GM12878 (cell line): ENCODE measurements at regions not wholly inside any gene's neighbourhood (a gene's known extent, or its start where the extent isn't known, plus 50 kb on each side); places are given as distances from the start of the nearest gene placed in this dataset.

Source experiments
- ATAC-seq: fragments of 200-7000 bp; cut with Tn5 transposase; 3 replicates; pipeline ENCODE4 v1.9.1; 2020; ENCODE audit warnings: mild to moderate bottlenecking, moderate library complexity
- BruUV-seq: library from RNA; stranded (reverse); fragments of 400-500 nt; replicated peaks from 2 replicates; lab custom pipeline; 2021; lab: Mats Ljungman, UMichigan
- CTCF ChIA-PET: fragments of 300-600 bp; sonication (Branson Sonifier 250); formaldehyde crosslinking; extraction: SDS; loops from one replicate; lab custom pipeline; 2021; ENCODE audit warnings: inconsistent platforms; lab: Yijun Ruan, JAX
- POLR2A ChIA-PET: fragments of 350-600 bp; formaldehyde crosslinking; extraction: SDS; loops from one replicate; lab custom pipeline; 2021; ENCODE audit warnings: inconsistent platforms; lab: Charles Lee
- RAD21 ChIA-PET: fragments of 300-600 bp; sonication (Branson Sonifier 250); formaldehyde crosslinking; loops from one replicate; lab custom pipeline; 2023; ENCODE audit warnings: antibody characterized with exemption; ENCODE audit not compliant: unreplicated experiment; lab: Charles Lee
- SMC1A ChIA-PET: fragments of 300-600 bp; sonication (Branson Sonifier 250); formaldehyde crosslinking; loops from one replicate; lab custom pipeline; 2023; ENCODE audit not compliant: unreplicated experiment, uncharacterized antibody; lab: Charles Lee
- DNase-seq: peaks from one replicate; pipeline ENCODE4 v3.0.0-alpha.2; 2011; ENCODE audit warnings: low read depth, low spot score
- FAIRE-seq: peaks from 3 replicates; lab custom pipeline; 2011; peaks lifted over from hg19 to GRCh38; lab: Jason Lieb, UNC
- H2AFZ ChIP-seq: 2 replicates; pipeline ENCODE4 v1.6.0; 2011; ENCODE audit warnings: low read depth, low read length, control low read depth; ENCODE audit not compliant: control insufficient read depth
- H3K27ac ChIP-seq: 2 replicates; pipeline ENCODE4 v1.5.1; 2011; ENCODE audit warnings: control low read depth; ENCODE audit not compliant: control insufficient read depth, insufficient read depth
- H3K27me3 ChIP-seq, 2 experiments: replicated peaks in 1 of 2; 2 replicates each; pipeline versions ENCODE4 v1.6.0 to v1.6.1; 2011; ENCODE audit warnings: low read length in 1 of 2; ENCODE audit not compliant: control insufficient read depth in 2 of 2, insufficient read depth in 2 of 2
- H3K36me3 ChIP-seq, 2 experiments: 2 replicates each; pipeline ENCODE4 v1.5.1; 2011; ENCODE audit warnings: low read length in 1 of 2; ENCODE audit not compliant: control insufficient read depth in 2 of 2, insufficient read depth in 2 of 2
- H3K4me1 ChIP-seq: 2 replicates; pipeline ENCODE4 v1.6.1; 2011; ENCODE audit warnings: mild to moderate bottlenecking, low read length, moderate library complexity, mixed read lengths; ENCODE audit not compliant: control insufficient read depth, insufficient read depth
- H3K4me2 ChIP-seq: 2 replicates; pipeline ENCODE4 v1.6.0; 2011; ENCODE audit warnings: control low read depth; ENCODE audit not compliant: control insufficient read depth, insufficient read depth
- H3K4me3 ChIP-seq: fragments of 200-600 bp; sonication (generic); 2 replicates; pipeline ENCODE4 v1.5.1; 2016
- H3K79me2 ChIP-seq: 2 replicates; pipeline ENCODE4 v1.6.0; 2011; ENCODE audit warnings: low read length; ENCODE audit not compliant: control insufficient read depth, insufficient read depth
- H3K9ac ChIP-seq: 2 replicates; pipeline ENCODE4 v1.8.0; 2011; ENCODE audit warnings: low read length, control low read depth, mixed read lengths; ENCODE audit not compliant: control insufficient read depth, insufficient read depth
- H3K9me3 ChIP-seq: replicated peaks from 3 replicates; pipeline ENCODE4 v1.5.1; 2011; ENCODE audit warnings: mild to moderate bottlenecking, low read length; ENCODE audit not compliant: control insufficient read depth, insufficient read depth
- H4K20me1 ChIP-seq: 2 replicates; pipeline ENCODE4 v1.6.0; 2011; ENCODE audit not compliant: control insufficient read depth, insufficient read depth
- BCLAF1 ChIP-seq: fragments of 450-650 bp; IDR thresholded peaks from 2 replicates; pipeline ENCODE4 v1.6.1; 2017; ENCODE audit warnings: antibody characterized with exemption, mild to moderate bottlenecking, moderate library complexity
- CBX3 ChIP-seq: fragments of 200-600 bp; sonication (generic); IDR thresholded peaks from 2 replicates; pipeline ENCODE4 v1.6.1; 2016; ENCODE audit warnings: low read depth, borderline replicate concordance
- DPF2 ChIP-seq: fragments of 450-650 bp; IDR thresholded peaks from 2 replicates; pipeline ENCODE4 v1.6.1; 2017; ENCODE audit warnings: mild to moderate bottlenecking
- E2F8 ChIP-seq: fragments of 450-650 bp; IDR thresholded peaks from 2 replicates; pipeline ENCODE4 v1.6.1; 2018; ENCODE audit warnings: mild to moderate bottlenecking, low read depth, moderate library complexity; ENCODE audit not compliant: partially characterized antibody
- EP300 ChIP-seq, 2 experiments: fragments of 150-350 bp in 1 of 2; IDR thresholded peaks; 2 replicates each; pipeline ENCODE4 v1.6.1; 2011 to 2012; ENCODE audit warnings: low read depth in 2 of 2, low read length in 2 of 2, borderline replicate concordance in 1 of 2, improper control_type of control experiment in 1 of 2, inconsistent platforms in 1 of 2; ENCODE audit not compliant: control insufficient read depth in 1 of 2
- HCFC1 ChIP-seq: fragments of 150-350 bp; IDR thresholded peaks from 2 replicates; pipeline ENCODE4 v1.6.1; 2014; ENCODE audit warnings: low read length
- LARP7 ChIP-seq: fragments of 450-650 bp; IDR thresholded peaks from 2 replicates; pipeline ENCODE4 v1.6.1; 2017; ENCODE audit warnings: mild to moderate bottlenecking
- NFXL1 ChIP-seq: fragments of 450-650 bp; IDR thresholded peaks from 2 replicates; pipeline ENCODE4 v1.6.1; 2017; ENCODE audit warnings: antibody characterized with exemption, mild to moderate bottlenecking, borderline replicate concordance
- NFYA ChIP-seq: IDR thresholded peaks from 2 replicates; pipeline ENCODE4 v1.6.1; 2011; ENCODE audit warnings: low read depth, mild to moderate bottlenecking, low read length, improper control_type of control experiment, borderline replicate concordance
- NR2F1 ChIP-seq: fragments of 450-650 bp; conservative IDR thresholded peaks from 2 replicates; pipeline ENCODE4 v1.6.1; 2017; ENCODE audit warnings: mild to moderate bottlenecking
- SKIL ChIP-seq: fragments of 450-650 bp; IDR thresholded peaks from 2 replicates; pipeline ENCODE4 v1.6.1; 2017; ENCODE audit warnings: mild to moderate bottlenecking, low read depth, inconsistent platforms; ENCODE audit not compliant: poor library complexity, severe bottlenecking
- SMAD1 ChIP-seq: fragments of 450-650 bp; IDR thresholded peaks from 2 replicates; pipeline ENCODE4 v1.6.1; 2018; ENCODE audit warnings: mild to moderate bottlenecking, low read depth; ENCODE audit not compliant: partially characterized antibody
- ZBTB33 ChIP-seq: fragments of 450-650 bp; IDR thresholded peaks from 2 replicates; pipeline ENCODE4 v1.6.1; 2017; ENCODE audit warnings: mild to moderate bottlenecking
- WGBS: methylation state at CpG from one replicate; pipeline ENCODE4 v1.1.6; 2016; ENCODE audit warnings: low lambda C conversion rate; ENCODE audit not compliant: insufficient replicate concordance, insufficient coverage; ENCODE audit errors: missing lambda C conversion rate; 5-methylcytosine and 5-hydroxymethylcytosine counted together
- in situ Hi-C: fragments of 300-500 bp; cut with MboI; formaldehyde crosslinking; loops from 9 replicates; pipeline ENCODE4 v1.14.3; 2018; ENCODE audit warnings: mixed read lengths
- intact Hi-C: fragments of 100-400 bp; cut with micrococcal nuclease; formaldehyde crosslinking; loops from one replicate; pipeline ENCODE4 v1.14.2; 2022; ENCODE audit not compliant: unreplicated experiment

- TF ChIP-seq E2F8 (no peak), NFYA (no peak)
These were observed 182.7 kb upstream of the GADL1 start (continued) for GRCh38 chr3:31077021-31077601.

GRCh38 chr3:31077826-31078225 lies 183.4 kb upstream of the GADL1 start:
- intact Hi-C loops (no loop called here), in situ Hi-C loops (no loop called here)
- 0% methylated on average over 1 of the region's 1 CpG for WGBS
- POLR2A ChIA-PET = no interaction called here
- Histone ChIP-seq H3K4me3 (no peak overlapping the region), H2AFZ (no peak overlapping the region), H3K9ac (no peak overlapping the region), H3K79me2 (no peaks in the 10 kb centered on the region), H3K4me1 (no peaks in the 10 kb centered on the region), H3K9me3 (no peaks in the 10 kb centered on the region; the same call in 2 of the 3 replicates), H3K27ac (no peak overlapping the region), H3K27me3 (no peaks in the 10 kb centered on the region), H4K20me1 (no peaks in the 10 kb centered on the region), H3K4me2 (no peak overlapping the region), H3K36me3 (no peaks in the 10 kb centered on the region)
- SMC1A ChIA-PET = no interaction called here
- RAD21 ChIA-PET = no interaction called here
- FAIRE-seq (no peak), DNase-seq (no peak), ATAC-seq (no peak)
- CTCF ChIA-PET = interaction anchor here (1.4 to 1.5 kb wide), 2 partner anchors 9 to 19 kb away, joined by 4 read pairs; no protein-coding TSS in a partner anchor
- no TSS peak for BruUV-seq
- TF ChIP-seq ZBTB33 = no peak
- TF ChIP-seq HCFC1 = no peak
- no peak for TF ChIP-seq DPF2
- no peak for TF ChIP-seq SMAD1
- no peak for TF ChIP-seq CBX3
- TF ChIP-seq BCLAF1 = no peak
- TF ChIP-seq NFXL1 = no peak
- no peak for TF ChIP-seq SKIL
- no peak for TF ChIP-seq LARP7
- TF ChIP-seq NR2F1 = no peak
- TF ChIP-seq EP300 (IDR thresholded peaks at IDR 0.05; ENCODE audit: borderline replicate concordance in 1 of 2, control insufficient read depth in 1 of 2, low read depth in 2 of 2, low read length in 2 of 2) = no peak
